GM19324 (cell line): ENCODE measurements at regions not wholly inside any gene's neighbourhood (a gene's known extent, or its start where the extent isn't known, plus 50 kb on each side); places are given as distances from the start of the nearest gene placed in this dataset.

Experiments
- ATAC-seq: cut with Tn5 transposase; IDR thresholded peaks from one replicate; pipeline ENCODE4 v1.9.1; 2021; ENCODE audit warnings: mild to moderate bottlenecking, moderate library complexity; ENCODE audit not compliant: unreplicated experiment, low FRiP score

- no peak for ATAC-seq
Measured at GRCh38 chr9:109880276-109881169, 100.5 kb downstream of the PALM2AKAP2 start.

DNA sequence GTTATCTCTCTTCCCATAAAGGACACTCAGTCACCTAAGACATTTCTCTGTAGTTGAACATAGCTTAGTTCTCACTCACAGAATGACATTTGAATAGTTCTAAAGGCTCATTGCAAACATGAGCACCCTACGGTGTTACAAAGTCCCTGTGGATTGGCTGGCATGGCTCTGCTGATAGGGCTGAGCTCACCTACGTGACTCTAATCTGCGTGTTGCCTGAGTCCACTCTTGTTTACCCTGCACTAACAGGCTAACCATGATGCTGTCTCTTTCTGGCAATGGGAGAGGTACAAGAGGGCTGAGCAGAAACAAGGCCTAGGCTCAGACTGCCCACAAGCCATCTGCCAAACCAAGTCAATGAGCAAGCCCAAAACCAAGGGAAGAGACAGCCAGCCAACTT lies 103.6 kb downstream of the PALM2AKAP2 start:
- ATAC-seq, result no peak

DNA sequence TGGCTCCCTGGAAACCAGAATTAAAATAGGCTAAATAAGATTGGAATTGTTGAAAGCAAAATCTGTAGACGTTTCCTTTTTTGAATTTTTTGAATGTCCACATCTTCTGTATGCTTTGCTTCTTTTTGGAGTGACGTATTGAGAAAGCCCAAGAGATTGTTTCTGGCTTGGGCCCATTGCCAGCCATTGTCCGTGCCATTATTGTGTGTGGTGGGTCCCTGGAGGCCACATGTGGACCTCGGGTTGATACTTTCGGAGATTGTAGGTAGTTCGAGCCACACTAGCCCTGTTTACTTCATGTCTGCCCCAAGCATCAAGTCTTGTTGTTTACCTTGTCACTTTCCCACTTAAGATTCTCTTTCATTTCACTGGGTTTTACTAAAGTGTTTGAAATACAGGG lies 106.0 kb downstream of the PALM2AKAP2 start:
- ATAC-seq, result no peak

GRCh38 chr9:109886617-109887016 lies 106.6 kb downstream of the PALM2AKAP2 start:
- no peak for ATAC-seq

DNA sequence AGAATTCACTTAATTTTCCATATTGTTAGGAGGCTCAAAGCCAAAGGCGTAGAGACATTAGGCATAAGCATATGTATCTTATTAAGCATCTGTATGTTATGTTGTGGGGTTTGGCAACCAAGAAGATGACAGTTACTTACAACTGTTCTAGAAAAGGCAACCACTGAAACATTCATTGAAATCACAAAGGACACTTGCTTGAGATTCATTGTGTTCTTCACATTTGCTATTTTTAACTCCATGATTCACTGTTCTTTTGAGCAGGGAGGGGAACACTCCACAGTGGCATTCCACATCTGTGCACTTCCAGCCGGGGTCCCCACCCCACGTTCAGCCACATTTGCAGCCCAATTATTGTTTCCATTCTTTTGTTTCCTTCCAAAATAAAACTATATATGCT lies 107.1 kb downstream of the PALM2AKAP2 start:
- no peak for ATAC-seq

GRCh38 chr9:109888695-109889094 lies 108.7 kb downstream of the PALM2AKAP2 start:
- ATAC-seq, result no peak

- no peak for ATAC-seq
Measured at GRCh38 chr9:109889456-109889855, 109.5 kb downstream of the PALM2AKAP2 start.

DNA sequence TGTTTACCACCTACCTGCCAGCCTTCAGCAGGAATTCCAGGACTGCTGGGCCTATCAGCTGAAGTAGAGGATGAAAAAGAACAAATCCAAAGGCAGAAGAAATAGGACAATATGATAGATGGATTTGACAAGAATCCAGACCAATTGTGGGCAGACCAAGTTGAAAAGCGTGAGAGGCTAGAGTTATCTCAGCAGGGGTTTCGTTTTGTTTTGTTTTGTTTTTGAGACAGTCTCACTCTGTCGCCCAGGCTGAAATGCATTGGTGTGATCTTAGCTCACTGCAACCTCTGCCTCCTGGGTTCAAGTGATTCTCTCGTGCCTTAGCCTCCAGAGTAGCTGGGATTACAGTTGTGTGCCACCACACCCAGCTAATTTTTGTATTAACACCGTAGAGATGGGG lies 113.2 kb downstream of the PALM2AKAP2 start:
- peak; percentile 53 for ATAC-seq

- ATAC-seq, result no peak
Measured at GRCh38 chr9:109894473-109894872, 114.5 kb downstream of the PALM2AKAP2 start.

DNA sequence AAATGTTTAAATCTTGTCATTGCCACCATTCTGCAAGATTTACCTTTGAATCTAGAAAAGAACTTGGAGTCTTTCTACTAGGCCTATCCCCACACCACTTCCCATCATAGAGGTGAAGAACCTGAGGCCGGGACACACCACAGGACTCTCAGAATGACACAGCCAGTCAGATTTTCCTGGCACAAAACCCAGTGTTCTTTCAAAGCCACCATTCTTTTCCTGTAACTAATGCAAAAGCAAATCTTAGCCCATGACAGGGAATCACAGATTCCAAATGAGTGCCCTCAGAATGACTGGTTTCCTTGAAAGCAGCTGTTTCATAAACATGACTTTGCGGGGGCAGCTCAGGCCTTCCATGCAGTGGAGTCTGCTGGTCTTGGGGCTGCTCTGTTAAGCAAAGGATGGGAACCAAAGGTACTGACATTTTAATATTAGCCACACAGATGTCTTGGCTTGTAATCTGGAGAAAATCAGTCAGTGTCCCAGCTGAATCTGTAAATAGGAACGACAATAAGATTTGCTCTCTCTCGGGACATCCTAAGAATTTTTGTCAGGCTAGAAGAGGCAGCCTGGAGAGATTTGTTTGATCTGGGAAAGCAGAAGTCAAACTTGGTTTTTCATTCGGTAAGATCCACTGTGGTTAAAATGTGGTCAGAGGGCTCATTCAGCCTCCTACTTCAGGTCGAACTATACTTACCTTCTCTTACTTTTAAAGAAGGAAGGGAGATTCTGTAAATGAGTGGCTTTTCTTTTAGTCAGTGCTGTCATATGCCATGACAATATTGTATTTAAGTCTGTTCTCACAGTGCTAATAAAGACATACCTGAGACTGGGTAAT lies 115.1 kb downstream of the PALM2AKAP2 start:
- ATAC-seq, result no peak

- ATAC-seq, result no peak
Measured at GRCh38 chr9:109901201-109901600, 121.2 kb downstream of the PALM2AKAP2 start.

- ATAC-seq, result no peak
Measured at GRCh38 chr9:109903515-109904138, 123.6 kb downstream of the PALM2AKAP2 start.

- ATAC-seq, result no peak
Measured at GRCh38 chr9:109904666-109905065, 124.7 kb downstream of the PALM2AKAP2 start.

DNA sequence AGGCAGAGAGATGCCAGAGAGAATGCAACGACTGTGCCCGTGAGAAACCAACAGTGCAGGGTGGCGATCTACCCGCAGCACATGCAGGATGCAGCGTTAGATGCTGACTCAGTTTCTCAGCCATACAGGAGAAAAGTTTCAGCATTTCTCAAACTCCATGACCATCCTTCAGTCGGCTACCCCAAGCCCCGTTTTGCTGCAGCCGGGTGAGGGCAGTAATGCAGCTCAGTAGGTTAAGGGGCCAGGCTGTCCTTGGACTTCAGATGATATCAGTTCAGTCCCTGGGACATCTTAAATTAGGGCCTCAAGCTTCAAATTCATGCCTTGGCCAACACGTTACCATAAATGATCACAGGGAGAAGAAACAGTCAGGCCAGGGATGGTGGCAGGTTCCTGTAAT lies 125.5 kb downstream of the PALM2AKAP2 start:
- ATAC-seq, result no peak

DNA sequence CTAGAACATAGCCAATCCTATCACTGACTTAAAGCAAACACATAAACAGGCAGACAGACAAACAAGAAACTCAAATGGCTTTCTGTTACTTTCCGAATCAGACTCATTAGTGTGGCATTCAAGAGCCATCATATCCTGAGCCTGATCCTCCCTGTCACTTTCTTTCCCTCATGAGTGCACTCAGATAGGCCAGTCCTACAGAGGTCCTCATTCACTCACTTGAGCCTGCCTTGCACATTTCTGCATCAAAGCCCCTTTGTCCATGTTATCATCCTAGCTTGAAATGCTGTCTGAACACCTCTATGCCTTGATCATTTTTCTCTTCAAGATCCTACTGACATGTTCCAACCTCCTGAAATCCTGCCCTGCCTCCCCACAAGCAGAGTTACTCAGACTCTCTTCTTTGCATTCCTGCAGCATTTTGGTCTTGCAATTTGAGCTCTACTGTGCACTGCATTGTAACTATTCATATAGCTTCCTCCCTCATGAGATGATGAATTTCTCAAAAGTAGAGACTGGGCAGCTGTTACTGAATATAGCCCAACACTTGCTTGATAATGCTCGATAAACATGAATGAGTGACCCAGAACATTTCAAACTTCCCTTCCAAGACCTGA lies 126.9 kb downstream of the PALM2AKAP2 start:
- no peak for ATAC-seq

DNA sequence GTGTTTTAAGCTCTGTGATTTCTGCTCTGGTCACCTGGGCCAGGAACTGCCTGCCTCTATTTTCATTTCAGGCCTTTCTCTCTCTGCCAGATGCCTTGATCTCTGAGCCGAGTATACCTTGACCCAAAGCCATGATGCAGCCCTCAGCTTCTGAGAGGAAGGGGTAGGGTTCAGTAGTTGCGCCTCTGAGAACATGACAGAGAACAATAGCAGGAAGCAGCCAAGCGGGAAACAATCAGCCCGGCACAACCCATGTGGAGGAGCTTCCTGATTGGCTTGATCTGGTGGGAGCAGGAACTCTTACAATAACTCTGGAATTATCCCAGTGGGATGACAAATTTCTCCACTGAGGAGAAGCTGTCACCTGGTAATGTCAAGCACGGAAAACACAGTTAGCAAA lies 127.4 kb downstream of the PALM2AKAP2 start:
- ATAC-seq, result no peak

- no peak for ATAC-seq
Measured at GRCh38 chr9:109907810-109908458, 127.9 kb downstream of the PALM2AKAP2 start.

DNA sequence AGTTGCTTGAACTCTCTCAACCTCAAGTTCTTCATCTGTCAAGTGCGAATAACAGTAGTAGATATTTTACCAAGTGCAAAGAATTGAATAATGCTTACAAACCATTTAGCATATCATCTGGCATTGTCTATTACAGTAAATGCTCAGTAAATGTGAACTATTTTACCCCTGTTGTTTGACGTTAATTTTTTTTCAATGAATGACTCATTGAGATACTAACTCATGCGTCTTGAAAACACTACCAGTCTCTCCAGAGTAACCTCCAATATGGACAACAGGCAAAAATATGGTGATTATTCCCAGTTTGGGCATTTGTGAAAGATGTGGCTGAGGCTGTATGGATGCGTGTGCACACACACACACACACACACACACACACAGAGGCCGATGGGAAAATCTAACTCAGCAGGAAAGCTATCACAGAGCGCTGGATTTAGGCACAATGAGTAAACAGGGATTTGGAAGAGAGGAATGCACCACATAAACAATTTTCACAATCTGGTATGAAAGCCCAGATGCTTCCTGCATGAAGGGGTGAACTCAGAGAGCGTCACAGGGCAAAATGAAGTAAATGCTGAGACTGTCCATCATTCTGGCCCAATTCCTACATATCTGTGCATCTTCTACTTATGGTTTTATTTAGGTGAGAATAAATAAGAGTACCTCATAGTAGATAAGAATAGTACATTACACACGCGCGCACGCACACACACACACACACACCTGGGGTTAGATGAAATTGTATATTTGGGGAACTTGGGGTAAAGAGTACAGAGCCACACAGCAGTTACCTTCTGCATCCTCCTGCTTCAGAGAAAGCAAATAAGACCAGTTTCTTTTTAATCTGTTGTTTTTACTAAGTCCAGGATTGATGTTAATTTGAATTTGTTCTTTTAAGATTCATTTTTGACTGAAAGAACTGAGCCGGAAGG lies 128.7 kb downstream of the PALM2AKAP2 start:
- ATAC-seq, result no peak
